Liver (tissue), 8 donors: ENCODE measurements at regions not wholly inside any gene's neighbourhood (a gene's known extent, or its start where the extent isn't known, plus 50 kb on each side); places are given as distances from the start of the nearest gene placed in this dataset.

Experiments used
- DNase-seq: peaks from one replicate; pipeline ENCODE4 v3.0.0-alpha.2; 2017; ENCODE audit warnings: low spot score
- H3K27ac ChIP-seq, 2 donors: one replicate each; pipeline ENCODE4 v1.7.0; 2013; ENCODE audit warnings: inconsistent platforms in 2 of 2, low read length in 2 of 2, control low read depth in 1 of 2, low read depth in 1 of 2, mild to moderate bottlenecking in 1 of 2
- H3K27me3 ChIP-seq, 4 donors: one replicate each; pipeline versions ENCODE4 v1.6.1 to v1.7.0; 2013; ENCODE audit warnings: low read length in 3 of 4, inconsistent platforms in 1 of 4, mild to moderate bottlenecking in 1 of 4, moderate library complexity in 1 of 4; ENCODE audit not compliant: control insufficient read depth in 4 of 4, insufficient read depth in 4 of 4
- H3K36me3 ChIP-seq, 4 donors: one replicate each; pipeline versions ENCODE4 v1.6.1 to v1.7.0; 2013; ENCODE audit warnings: low read length in 3 of 4, mild to moderate bottlenecking in 3 of 4, low read depth in 1 of 4, moderate library complexity in 1 of 4; ENCODE audit not compliant: control insufficient read depth in 4 of 4, insufficient read depth in 3 of 4
- H3K4me1 ChIP-seq, 4 donors: one replicate each; pipeline versions ENCODE4 v1.6.1 to v1.7.0; 2013; ENCODE audit warnings: low read length in 3 of 4, mild to moderate bottlenecking in 3 of 4, moderate library complexity in 1 of 4; ENCODE audit not compliant: control insufficient read depth in 4 of 4, insufficient read depth in 4 of 4
- H3K4me3 ChIP-seq, 3 donors: one replicate each; pipeline versions ENCODE4 v1.6.1 to v1.7.0; 2013; ENCODE audit warnings: low read length in 3 of 3, control low read depth in 1 of 3, low read depth in 1 of 3, mild to moderate bottlenecking in 1 of 3
- H3K9ac ChIP-seq, 2 donors: one replicate each; pipeline ENCODE4 v1.7.0; 2013; ENCODE audit warnings: low read length in 2 of 2, mild to moderate bottlenecking in 2 of 2, moderate library complexity in 2 of 2, control low read depth in 1 of 2, low read depth in 1 of 2
- H3K9me3 ChIP-seq, 4 donors: one replicate each; pipeline versions ENCODE4 v1.6.1 to v1.7.0; 2013; ENCODE audit warnings: low read length in 3 of 4; ENCODE audit not compliant: control insufficient read depth in 4 of 4
- ATF3 ChIP-seq: IDR thresholded peaks from 2 replicates; pipeline ENCODE4 v1.6.1; 2016; ENCODE audit warnings: antibody characterized with exemption
- CTCF ChIP-seq: fragments of 150-350 bp; IDR thresholded peaks from 2 replicates; pipeline ENCODE4 v1.5.1; 2017; ENCODE audit warnings: improper control_type of control experiment, low read depth, low read length; ENCODE audit not compliant: missing input control
- EGR1 ChIP-seq, 2 donors: IDR thresholded peaks; 2 replicates each; pipeline ENCODE4 v1.6.1; 2016 to 2018; ENCODE audit warnings: antibody characterized with exemption in 2 of 2, low read depth in 2 of 2
- FOXA1 ChIP-seq: IDR thresholded peaks from 2 replicates; pipeline ENCODE4 v1.6.1; 2016; ENCODE audit warnings: antibody characterized with exemption
- FOXA2 ChIP-seq: IDR thresholded peaks from 2 replicates; pipeline ENCODE4 v1.6.1; 2016; ENCODE audit warnings: antibody characterized with exemption
- HNF4A ChIP-seq, 2 donors: conservative IDR thresholded peaks; 2 replicates each; pipeline ENCODE4 v1.6.1; 2016; ENCODE audit warnings: antibody characterized with exemption in 2 of 2, mild to moderate bottlenecking in 2 of 2
- HNF4G ChIP-seq: IDR thresholded peaks from 2 replicates; pipeline ENCODE4 v1.6.1; 2016; ENCODE audit warnings: antibody characterized with exemption
- JUND ChIP-seq, 2 donors: IDR thresholded peaks; 2 replicates each; pipeline ENCODE4 v1.6.1; 2016; ENCODE audit warnings: antibody characterized with exemption in 2 of 2
- MAX ChIP-seq: IDR thresholded peaks from 2 replicates; pipeline ENCODE4 v1.6.1; 2016; ENCODE audit warnings: antibody characterized with exemption
- RAD21 ChIP-seq, 2 donors: IDR thresholded peaks; 2 replicates each; pipeline ENCODE4 v1.6.1; 2016; ENCODE audit warnings: antibody characterized with exemption in 2 of 2, mild to moderate bottlenecking in 2 of 2
- REST ChIP-seq: IDR thresholded peaks from 2 replicates; pipeline ENCODE4 v1.6.1; 2016; ENCODE audit warnings: antibody characterized with exemption, mild to moderate bottlenecking
- RXRA ChIP-seq, 2 donors: IDR thresholded peaks; 2 replicates each; pipeline ENCODE4 v1.6.1; 2017 to 2018; ENCODE audit warnings: antibody characterized with exemption in 2 of 2, mild to moderate bottlenecking in 1 of 2
- SP1 ChIP-seq: IDR thresholded peaks from 2 replicates; pipeline ENCODE4 v1.6.1; 2018; ENCODE audit warnings: antibody characterized with exemption, mild to moderate bottlenecking
- TAF1 ChIP-seq: conservative IDR thresholded peaks from 2 replicates; pipeline ENCODE4 v1.6.1; 2016; ENCODE audit warnings: antibody characterized with exemption, mild to moderate bottlenecking
- YY1 ChIP-seq: IDR thresholded peaks from 2 replicates; pipeline ENCODE4 v1.6.1; 2016; ENCODE audit warnings: antibody characterized with exemption, mild to moderate bottlenecking
- ZBTB33 ChIP-seq: IDR thresholded peaks from 2 replicates; pipeline ENCODE4 v1.6.1; 2016; ENCODE audit warnings: antibody characterized with exemption
- WGBS: extraction: QIAGEN DNeasy Blood & Tissue Kit; methylation state at CpG from one replicate; pipeline ENCODE4 v1.1.7; 2013; 5-methylcytosine and 5-hydroxymethylcytosine counted together
- donor health status: healthy.
- donor health status: healthy.
- donor health status: healthy.
- donor health status: healthy.
- donor health status: healthy.

GRCh38 chr10:130721971-130722370 is 585.8 kb downstream of the GLRX3 start:
- Histone ChIP-seq H3K27ac (no peak overlapping the region), H3K36me3 (no peaks in the 10 kb centered on the region), H3K27me3 (peaks cover 0 to 6% (median 0%) of the 10 kb centered on the region in 4 donors), H3K4me1 (no peaks in the 10 kb centered on the region), H3K4me3 (no peak overlapping the region), H3K9ac (no peak overlapping the region), H3K9me3 (no peaks in the 10 kb centered on the region)
- 65% methylated on average over 14 of the region's 14 CpGs for WGBS
- DNase-seq: no peak
- TF ChIP-seq HNF4A (conservative IDR thresholded peaks at IDR 0.05) (no peak), EGR1 (IDR thresholded peaks at IDR 0.05; ENCODE audit: low read depth in 2 of 2) (no peak)

DNA sequence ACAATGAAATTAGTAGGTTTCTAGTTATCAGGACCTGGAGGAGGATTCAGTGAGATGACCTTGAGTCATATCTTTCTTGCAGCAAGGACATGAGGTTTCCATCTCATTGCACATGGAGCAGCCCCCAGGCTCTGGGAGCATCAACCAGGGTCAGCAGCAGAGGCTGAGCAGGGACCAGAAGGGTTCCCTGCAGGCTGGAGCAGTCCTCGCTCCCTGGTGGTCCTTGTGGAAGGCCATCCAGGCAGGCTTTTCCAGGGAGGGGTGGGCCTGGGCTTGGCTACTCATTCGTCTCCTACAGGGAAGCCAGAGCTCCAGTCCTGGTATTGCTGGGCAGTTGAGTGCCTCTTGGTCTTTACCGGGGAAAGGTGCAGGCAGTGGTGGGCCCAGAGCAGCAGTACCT is 587.5 kb downstream of the GLRX3 start:
- H3K9me3 ChIP-seq: no peaks in the 10 kb centered on the region
- DNase-seq: no peak

More for the DNA sequence above, 587.5 kb downstream of the GLRX3 start:
- Histone ChIP-seq H3K27ac (no peak overlapping the region), H3K27me3 (peaks cover 0 to 6% (median 0%) of the 10 kb centered on the region in 4 donors), H3K36me3 (no peaks in the 10 kb centered on the region), H3K9ac (no peak overlapping the region), H3K4me1 (no peaks in the 10 kb centered on the region), H3K4me3 (no peak overlapping the region)
- 78% methylated on average over 3 of the region's 3 CpGs for WGBS
- TF ChIP-seq JUND (IDR thresholded peaks at IDR 0.05): no peak
- no peak for TF ChIP-seq ZBTB33
- no peak for TF ChIP-seq CTCF
- no peak for TF ChIP-seq ATF3
- no peak for TF ChIP-seq REST
- no peak for TF ChIP-seq YY1
- no peak for TF ChIP-seq SP1
- no peak for TF ChIP-seq EGR1 (IDR thresholded peaks at IDR 0.05; ENCODE audit: low read depth in 2 of 2)
- no peak for TF ChIP-seq TAF1
- no peak for TF ChIP-seq FOXA2
- TF ChIP-seq HNF4G: no peak
- TF ChIP-seq RXRA (IDR thresholded peaks at IDR 0.05): no peak
- TF ChIP-seq FOXA1: no peak
- TF ChIP-seq MAX: no peak
- TF ChIP-seq RAD21 (IDR thresholded peaks at IDR 0.05): no peak
